Stimulated activated CD8-positive, alpha-beta memory T cell treated with anti-CD3 and anti-CD28 coated beads, Interleukin-2, amount 100 ng/mL, for 48 hours (primary cell): ENCODE measurements at regions not wholly inside any gene's neighbourhood (a gene's known extent, or its start where the extent isn't known, plus 50 kb on each side); places are given as distances from the start of the nearest gene placed in this dataset.

Experiments used
- DNase-seq, 2 donors: peaks; one replicate each; pipeline ENCODE4 v3.0.0-alpha.2; 2020; ENCODE audit warnings: low read depth in 2 of 2

GRCh38 chr15:39273717-39274411, 307.0 kb upstream of the THBS1 start:
- no peak for DNase-seq

- no peak for DNase-seq
These were observed 305.8 kb upstream of the THBS1 start for GRCh38 chr15:39275066-39275465.

GRCh38 chr15:39279311-39279710, 301.6 kb upstream of the THBS1 start:
- DNase-seq = no peak

- DNase-seq = no peak
These were observed 299.8 kb upstream of the THBS1 start for GRCh38 chr15:39281094-39281493.

- DNase-seq = no peak
These were observed 298.1 kb upstream of the THBS1 start for GRCh38 chr15:39282663-39283208.

- no peak for DNase-seq
These were observed 297.3 kb upstream of the THBS1 start for GRCh38 chr15:39283531-39283930.

- DNase-seq = no peak
These were observed 295.8 kb upstream of the THBS1 start for GRCh38 chr15:39285071-39285470.

- no peak for DNase-seq
These were observed 295.2 kb upstream of the THBS1 start for GRCh38 chr15:39285663-39286062.

- no peak for DNase-seq
These were observed 294.2 kb upstream of the THBS1 start for GRCh38 chr15:39286706-39287105.

GRCh38 chr15:39287322-39288195, 293.3 kb upstream of the THBS1 start:
- no peak for DNase-seq

- no peak for DNase-seq
These were observed 290.0 kb upstream of the THBS1 start for GRCh38 chr15:39290711-39291435.

- no peak for DNase-seq
These were observed 289.2 kb upstream of the THBS1 start for GRCh38 chr15:39291690-39292089.

GRCh38 chr15:39296955-39297354, 283.9 kb upstream of the THBS1 start:
- no peak for DNase-seq

GRCh38 chr15:39298271-39298962, 282.5 kb upstream of the THBS1 start:
- DNase-seq = no peak

- no peak for DNase-seq
These were observed 281.2 kb upstream of the THBS1 start for GRCh38 chr15:39299486-39300267.

- no peak for DNase-seq
These were observed 280.3 kb upstream of the THBS1 start for GRCh38 chr15:39300451-39301153.

GRCh38 chr15:39301589-39301999, 279.3 kb upstream of the THBS1 start:
- DNase-seq = no peak

GRCh38 chr15:39302936-39303335, 277.9 kb upstream of the THBS1 start:
- no peak for DNase-seq

GRCh38 chr15:39304201-39304841, 276.6 kb upstream of the THBS1 start:
- DNase-seq = no peak
